Erythroblast (primary cell): ENCODE measurements at regions not wholly inside any gene's neighbourhood (a gene's known extent, or its start where the extent isn't known, plus 50 kb on each side); places are given as distances from the start of the nearest gene placed in this dataset.

Experiments used
- GATA1 ChIP-seq: IDR thresholded peaks from 2 replicates; pipeline ENCODE4 v1.6.1; 2011; ENCODE audit warnings: low read depth, mild to moderate bottlenecking, control low read depth, low read length, moderate library complexity
- POLR2A ChIP-seq: IDR thresholded peaks from 2 replicates; pipeline ENCODE4 v1.6.1; 2011; ENCODE audit warnings: mild to moderate bottlenecking, low read length

GRCh38 chr10:81725851-81726250, 149.1 kb upstream of the NRG3 start:
- TF ChIP-seq POLR2A (no peak), GATA1 (no peak)
